HCEC 1CT (cell line): ENCODE measurements at regions not wholly inside any gene's neighbourhood (a gene's known extent, or its start where the extent isn't known, plus 50 kb on each side); places are given as distances from the start of the nearest gene placed in this dataset.
A peak's percentile ranks its signal among the peaks of the same experiment; 100 is the strongest.
"Not testable (repeated sequence)": the region's sequence is repeated elsewhere in the genome, so short reads cannot be mapped to it uniquely, and the experiment has no call there.

Experiments
- DNase-seq: peaks from one replicate; pipeline ENCODE4 v3.0.0-alpha.2; 2017

- DNase-seq: no peak
Measured at GRCh38 chr6:168960551-168961263, 292.9 kb downstream of the THBS2 start.

GRCh38 chr6:168959696-168960095 lies 293.9 kb downstream of the THBS2 start:
- DNase-seq: no peak

GRCh38 chr6:168956884-168957730 lies 296.5 kb downstream of the THBS2 start:
- DNase-seq: peak; percentile 68

- no peak for DNase-seq
Measured at GRCh38 chr6:168956141-168956838, 297.4 kb downstream of the THBS2 start.

GRCh38 chr6:168953461-168953860 lies 300.2 kb downstream of the THBS2 start:
- no peak for DNase-seq

- no peak for DNase-seq
Measured at GRCh38 chr6:168951217-168951616, 302.4 kb downstream of the THBS2 start.

GRCh38 chr6:168950858-168951214 lies 302.8 kb downstream of the THBS2 start:
- no peak for DNase-seq

- no peak for DNase-seq
Measured at GRCh38 chr6:168949981-168950857, 303.4 kb downstream of the THBS2 start.

- DNase-seq: no peak
Measured at GRCh38 chr6:168948990-168949531, 304.6 kb downstream of the THBS2 start.

- DNase-seq: no peak
Measured at GRCh38 chr6:168948002-168948401, 305.6 kb downstream of the THBS2 start.

GRCh38 chr6:168943231-168943905 lies 310.3 kb downstream of the THBS2 start:
- DNase-seq: no peak

GRCh38 chr6:168942646-168943045 lies 311.0 kb downstream of the THBS2 start:
- no peak for DNase-seq

GRCh38 chr6:168941036-168941435 lies 312.6 kb downstream of the THBS2 start:
- no peak for DNase-seq

- DNase-seq: no peak
Measured at GRCh38 chr6:168939796-168940195, 313.9 kb downstream of the THBS2 start.

- no peak for DNase-seq
Measured at GRCh38 chr6:168939041-168939440, 314.6 kb downstream of the THBS2 start.

GRCh38 chr6:168938546-168938945 lies 315.1 kb downstream of the THBS2 start:
- no peak for DNase-seq

- DNase-seq: no peak
Measured at GRCh38 chr6:168937054-168937453, 316.6 kb downstream of the THBS2 start.

GRCh38 chr6:168935628-168936010 lies 318.0 kb downstream of the THBS2 start:
- no peak for DNase-seq

- DNase-seq: no peak
Measured at GRCh38 chr6:168934660-168935627, 318.7 kb downstream of the THBS2 start.

- DNase-seq: not testable (repeated sequence)
Measured at GRCh38 chr6:168932171-168932570, 321.5 kb downstream of the THBS2 start.

- not testable (repeated sequence) for DNase-seq
Measured at GRCh38 chr6:168931072-168931471, 322.6 kb downstream of the THBS2 start.
